ENCODE measurements at regions not wholly inside any gene's neighbourhood (a gene's known extent, or its start where the extent isn't known, plus 50 kb on each side); places are given as distances from the start of the nearest gene placed in this dataset.

DNA sequence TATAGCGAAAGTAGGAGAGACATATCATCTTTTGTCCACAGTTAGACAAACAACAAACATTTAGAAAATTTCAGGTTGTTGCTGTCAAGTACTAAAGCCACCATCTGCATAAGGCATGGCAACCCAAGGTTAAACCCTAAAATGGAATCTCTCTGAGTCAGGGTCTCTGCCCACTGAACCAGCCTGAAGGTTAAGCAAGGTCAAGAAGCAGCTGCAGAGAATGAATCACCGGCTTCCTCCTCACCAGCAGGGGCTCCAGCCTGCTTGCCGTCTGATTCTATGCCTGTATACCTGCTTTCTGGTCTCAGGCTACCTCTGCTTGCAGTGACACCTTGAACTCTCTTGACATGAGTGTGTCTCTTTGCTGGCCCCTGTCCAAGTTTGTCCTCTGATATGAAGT, 726.2 kb upstream of the SGCG start:
- no peaks in the 10 kb centered on the region for H3K36me3 ChIP-seq
- no peak for DNase-seq
- WGBS, 5 donors, result 57 to 76% (median 64%) methylated on average over 3 of the region's 3 CpGs
- no peak overlapping the region for H3K4me3 ChIP-seq
- H3K9me3 ChIP-seq, result no peaks in the 10 kb centered on the region
- H3K27me3 ChIP-seq, result no peaks in the 10 kb centered on the region
- H3K27ac ChIP-seq, result no peak overlapping the region
- intact Hi-C loops (cut with DNase I; ENCODE audit: low total_unique reads), result loop anchor here (5.0 kb wide), 1 partner anchor 482 kb away; no protein-coding TSS in a partner anchor
- TF ChIP-seq, protein P1, sequence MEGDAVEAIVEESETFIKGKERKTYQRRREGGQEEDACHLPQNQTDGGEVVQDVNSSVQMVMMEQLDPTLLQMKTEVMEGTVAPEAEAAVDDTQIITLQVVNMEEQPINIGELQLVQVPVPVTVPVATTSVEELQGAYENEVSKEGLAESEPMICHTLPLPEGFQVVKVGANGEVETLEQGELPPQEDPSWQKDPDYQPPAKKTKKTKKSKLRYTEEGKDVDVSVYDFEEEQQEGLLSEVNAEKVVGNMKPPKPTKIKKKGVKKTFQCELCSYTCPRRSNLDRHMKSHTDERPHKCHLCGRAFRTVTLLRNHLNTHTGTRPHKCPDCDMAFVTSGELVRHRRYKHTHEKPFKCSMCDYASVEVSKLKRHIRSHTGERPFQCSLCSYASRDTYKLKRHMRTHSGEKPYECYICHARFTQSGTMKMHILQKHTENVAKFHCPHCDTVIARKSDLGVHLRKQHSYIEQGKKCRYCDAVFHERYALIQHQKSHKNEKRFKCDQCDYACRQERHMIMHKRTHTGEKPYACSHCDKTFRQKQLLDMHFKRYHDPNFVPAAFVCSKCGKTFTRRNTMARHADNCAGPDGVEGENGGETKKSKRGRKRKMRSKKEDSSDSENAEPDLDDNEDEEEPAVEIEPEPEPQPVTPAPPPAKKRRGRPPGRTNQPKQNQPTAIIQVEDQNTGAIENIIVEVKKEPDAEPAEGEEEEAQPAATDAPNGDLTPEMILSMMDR (IDR thresholded peaks at IDR 0.05), result no peak
- TF ChIP-seq POLR2AphosphoS5 (IDR thresholded peaks at IDR 0.05) (no peak), POLR2A (IDR thresholded peaks at IDR 0.05) (no peak), EP300 (IDR thresholded peaks at IDR 0.05) (no peak)
- H3K4me1 ChIP-seq, result no peaks in the 10 kb centered on the region

DNA sequence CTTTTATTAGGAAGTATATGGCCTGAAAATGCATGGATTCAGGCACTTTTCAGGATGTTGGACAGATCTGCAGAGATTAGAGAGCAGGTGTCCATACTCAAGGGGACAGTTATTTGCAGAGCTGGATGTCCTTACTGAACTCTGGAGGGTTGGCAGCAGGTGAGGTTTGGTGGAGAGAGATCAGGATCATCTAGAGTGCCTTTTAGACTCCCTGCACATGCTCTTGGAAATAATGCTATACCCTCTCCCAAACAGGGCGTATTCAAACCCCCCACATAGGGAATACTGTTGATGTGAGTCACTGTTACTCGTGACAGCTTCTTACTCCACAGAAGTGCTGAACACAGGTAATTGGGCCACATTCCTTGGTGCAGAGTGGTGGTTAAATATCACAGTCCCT, 725.7 kb upstream of the SGCG start:
- Histone ChIP-seq H3K36me3 (no peaks in the 10 kb centered on the region), H3K9me3 (no peaks in the 10 kb centered on the region), H3K4me3 (no peak overlapping the region), H3K27ac (no peak overlapping the region), H3K27me3 (no peaks in the 10 kb centered on the region), H3K4me1 (no peaks in the 10 kb centered on the region)
- 76 to 85% (median 76%) methylated on average over 2 of the region's 2 CpGs for WGBS, 5 donors
- DNase-seq, result no peak
- no peak for TF ChIP-seq POLR2AphosphoS5 (IDR thresholded peaks at IDR 0.05)
- TF ChIP-seq, protein P1 (IDR thresholded peaks at IDR 0.05), result no peak
- intact Hi-C loops (cut with DNase I; ENCODE audit: low total_unique reads), result no loop called here

DNA sequence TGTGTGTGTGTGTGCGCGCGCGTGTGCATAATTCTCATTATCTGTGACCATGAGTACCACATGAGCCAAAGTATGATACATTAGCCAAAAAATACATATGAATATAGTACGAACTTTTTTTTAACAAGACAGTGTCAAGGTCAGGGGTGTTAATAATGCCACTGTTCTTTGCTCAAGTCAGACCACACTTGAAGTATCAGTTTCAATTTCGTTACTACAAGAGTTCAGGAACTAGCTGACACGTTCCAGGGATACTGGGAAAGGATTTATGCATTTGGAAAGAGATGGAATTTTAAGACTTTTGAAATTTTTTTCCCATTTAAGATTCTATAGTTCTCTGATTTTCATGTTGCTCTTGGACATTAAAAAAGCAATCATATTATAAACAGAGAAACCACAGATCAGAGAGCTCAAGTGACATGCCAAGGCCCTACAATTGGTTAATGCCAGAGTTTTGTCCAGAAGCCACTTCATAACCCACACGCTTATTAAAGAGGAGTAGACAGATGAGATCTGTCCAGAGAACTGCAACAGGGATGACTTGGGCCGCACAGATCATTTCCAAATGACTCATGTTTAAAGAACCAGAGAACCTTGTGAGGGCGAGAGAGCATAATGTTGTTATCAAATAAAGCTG, 718.8 kb upstream of the SGCG start:
- Histone ChIP-seq H3K9me3 (no peaks in the 10 kb centered on the region), H3K27me3 (no peaks in the 10 kb centered on the region), H3K27ac (no peak overlapping the region), H3K36me3 (no peaks in the 10 kb centered on the region), H3K4me1 (no peaks in the 10 kb centered on the region), H3K4me3 (no peak overlapping the region)
- intact Hi-C loops (cut with DNase I; ENCODE audit: low total_unique reads), result no loop called here
- TF ChIP-seq POLR2AphosphoS5 (IDR thresholded peaks at IDR 0.05) (no peak), EP300 (IDR thresholded peaks at IDR 0.05) (no peak), POLR2A (IDR thresholded peaks at IDR 0.05) (no peak)
- TF ChIP-seq, protein P1 (IDR thresholded peaks at IDR 0.05), result no peak
- DNase-seq, result no peak
- WGBS, 5 donors, result 60 to 72% (median 71%) methylated on average over 10 of the region's 10 CpGs

DNA sequence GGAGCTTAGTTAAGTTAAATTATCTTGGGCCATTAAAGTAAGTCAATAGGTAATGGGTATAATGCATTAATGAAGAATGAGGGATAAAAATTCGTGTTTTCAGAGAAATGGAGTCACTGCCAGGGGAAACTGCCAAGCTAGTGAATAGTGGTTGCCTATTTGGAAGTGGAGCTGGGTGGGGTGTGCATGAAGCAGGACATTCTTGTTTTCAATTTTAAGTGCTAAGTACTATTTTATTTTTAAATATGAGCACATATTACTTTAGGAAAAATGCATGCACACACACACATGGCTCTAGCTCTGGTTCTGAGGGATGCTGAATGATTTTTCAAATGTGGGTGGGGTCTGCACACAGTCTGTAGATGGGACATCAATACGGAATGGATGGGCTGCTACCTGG, 717.7 kb upstream of the SGCG start:
- Histone ChIP-seq H3K27me3 (no peaks in the 10 kb centered on the region), H3K36me3 (no peaks in the 10 kb centered on the region), H3K4me3 (no peak overlapping the region), H3K4me1 (no peaks in the 10 kb centered on the region), H3K27ac (no peak overlapping the region), H3K9me3 (no peaks in the 10 kb centered on the region)
- DNase-seq, result no peak
- intact Hi-C loops (cut with DNase I; ENCODE audit: low total_unique reads), result no loop called here
- 50 to 59% (median 51%) methylated on average over 2 of the region's 2 CpGs for WGBS, 5 donors
- no peak for TF ChIP-seq EP300 (IDR thresholded peaks at IDR 0.05)
- TF ChIP-seq, protein P1 (IDR thresholded peaks at IDR 0.05), result no peak
- TF ChIP-seq POLR2A (IDR thresholded peaks at IDR 0.05), result no peak
- TF ChIP-seq POLR2AphosphoS5 (IDR thresholded peaks at IDR 0.05), result no peak
